ENCODE measurements at regions not wholly inside any gene's neighbourhood (a gene's known extent, or its start where the extent isn't known, plus 50 kb on each side); places are given as distances from the start of the nearest gene placed in this dataset.
"Not testable (repeated sequence)": the region's sequence is repeated elsewhere in the genome, so short reads cannot be mapped to it uniquely, and the experiment has no call there.

DNA sequence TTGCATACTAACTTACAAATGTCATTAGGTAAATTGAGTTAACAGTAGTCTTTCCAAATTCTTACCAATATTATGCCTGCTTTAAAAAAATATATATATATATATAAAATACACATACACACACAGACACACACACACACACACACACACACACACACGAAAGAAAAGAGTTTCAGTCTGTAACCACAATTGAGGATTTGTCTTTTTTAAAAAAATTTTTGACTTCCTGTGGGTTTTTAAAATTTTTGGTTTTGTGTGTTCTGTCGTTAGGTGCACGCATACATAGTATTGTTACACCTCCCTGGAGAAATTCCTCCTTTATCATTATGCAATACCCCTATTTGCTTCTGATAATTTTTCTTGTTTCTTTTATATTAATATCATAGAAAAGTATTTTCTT lies 129.3 kb upstream of the LRRC61 start:
- TF ChIP-seq, protein P1, sequence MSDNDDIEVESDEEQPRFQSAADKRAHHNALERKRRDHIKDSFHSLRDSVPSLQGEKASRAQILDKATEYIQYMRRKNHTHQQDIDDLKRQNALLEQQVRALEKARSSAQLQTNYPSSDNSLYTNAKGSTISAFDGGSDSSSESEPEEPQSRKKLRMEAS (IDR thresholded peaks at IDR 0.05), result not testable (repeated sequence)
- not testable (repeated sequence) for TF ChIP-seq JUND (IDR thresholded peaks at IDR 0.05)
- TF ChIP-seq, protein P2, sequence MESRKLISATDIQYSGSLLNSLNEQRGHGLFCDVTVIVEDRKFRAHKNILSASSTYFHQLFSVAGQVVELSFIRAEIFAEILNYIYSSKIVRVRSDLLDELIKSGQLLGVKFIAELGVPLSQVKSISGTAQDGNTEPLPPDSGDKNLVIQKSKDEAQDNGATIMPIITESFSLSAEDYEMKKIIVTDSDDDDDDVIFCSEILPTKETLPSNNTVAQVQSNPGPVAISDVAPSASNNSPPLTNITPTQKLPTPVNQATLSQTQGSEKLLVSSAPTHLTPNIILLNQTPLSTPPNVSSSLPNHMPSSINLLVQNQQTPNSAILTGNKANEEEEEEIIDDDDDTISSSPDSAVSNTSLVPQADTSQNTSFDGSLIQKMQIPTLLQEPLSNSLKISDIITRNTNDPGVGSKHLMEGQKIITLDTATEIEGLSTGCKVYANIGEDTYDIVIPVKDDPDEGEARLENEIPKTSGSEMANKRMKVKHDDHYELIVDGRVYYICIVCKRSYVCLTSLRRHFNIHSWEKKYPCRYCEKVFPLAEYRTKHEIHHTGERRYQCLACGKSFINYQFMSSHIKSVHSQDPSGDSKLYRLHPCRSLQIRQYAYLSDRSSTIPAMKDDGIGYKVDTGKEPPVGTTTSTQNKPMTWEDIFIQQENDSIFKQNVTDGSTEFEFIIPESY (IDR thresholded peaks at IDR 0.05), result not testable (repeated sequence)
- TF ChIP-seq, protein P3, sequence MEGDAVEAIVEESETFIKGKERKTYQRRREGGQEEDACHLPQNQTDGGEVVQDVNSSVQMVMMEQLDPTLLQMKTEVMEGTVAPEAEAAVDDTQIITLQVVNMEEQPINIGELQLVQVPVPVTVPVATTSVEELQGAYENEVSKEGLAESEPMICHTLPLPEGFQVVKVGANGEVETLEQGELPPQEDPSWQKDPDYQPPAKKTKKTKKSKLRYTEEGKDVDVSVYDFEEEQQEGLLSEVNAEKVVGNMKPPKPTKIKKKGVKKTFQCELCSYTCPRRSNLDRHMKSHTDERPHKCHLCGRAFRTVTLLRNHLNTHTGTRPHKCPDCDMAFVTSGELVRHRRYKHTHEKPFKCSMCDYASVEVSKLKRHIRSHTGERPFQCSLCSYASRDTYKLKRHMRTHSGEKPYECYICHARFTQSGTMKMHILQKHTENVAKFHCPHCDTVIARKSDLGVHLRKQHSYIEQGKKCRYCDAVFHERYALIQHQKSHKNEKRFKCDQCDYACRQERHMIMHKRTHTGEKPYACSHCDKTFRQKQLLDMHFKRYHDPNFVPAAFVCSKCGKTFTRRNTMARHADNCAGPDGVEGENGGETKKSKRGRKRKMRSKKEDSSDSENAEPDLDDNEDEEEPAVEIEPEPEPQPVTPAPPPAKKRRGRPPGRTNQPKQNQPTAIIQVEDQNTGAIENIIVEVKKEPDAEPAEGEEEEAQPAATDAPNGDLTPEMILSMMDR (IDR thresholded peaks at IDR 0.05; ENCODE audit: low read depth, low read length, missing input control), result not testable (repeated sequence)

Measured in liver (tissue), 3 donors.